HAP-1 (cell line): ENCODE measurements at regions not wholly inside any gene's neighbourhood (a gene's known extent, or its start where the extent isn't known, plus 50 kb on each side); places are given as distances from the start of the nearest gene placed in this dataset.
A peak's percentile ranks its signal among the peaks of the same experiment; 100 is the strongest.

Experiments used
- DNase-seq, 2 experiments: peaks; one replicate each; pipeline ENCODE4 v3.0.0-alpha.2; 2016 to 2020; ENCODE audit warnings: low spot score in 2 of 2
- H3K27me3 ChIP-seq: fragments of 250-450 bp; sonication (Bioruptor Pico); 2 replicates; pipeline ENCODE4 v1.5.1; 2020; ENCODE audit warnings: low read depth, mild to moderate bottlenecking, moderate library complexity
- H3K36me3 ChIP-seq: fragments of 250-450 bp; sonication (Bioruptor Pico); replicated peaks from 2 replicates; pipeline ENCODE4 v1.5.1; 2020; ENCODE audit warnings: mild to moderate bottlenecking
- H3K4me1 ChIP-seq: fragments of 250-450 bp; sonication (Bioruptor Pico); 2 replicates; pipeline ENCODE4 v1.5.1; 2020; ENCODE audit warnings: mild to moderate bottlenecking
- H3K4me3 ChIP-seq: fragments of 250-450 bp; sonication (Bioruptor Pico); 2 replicates; pipeline ENCODE4 v1.5.1; 2020; ENCODE audit warnings: mild to moderate bottlenecking, moderate library complexity
- H3K9me3 ChIP-seq: fragments of 250-450 bp; sonication (Bioruptor Pico); 2 replicates; pipeline ENCODE4 v1.5.1; 2020; ENCODE audit warnings: mild to moderate bottlenecking, moderate library complexity
- in situ Hi-C: fragments of 300-500 bp; cut with MboI; formaldehyde crosslinking; loops from 3 replicates; pipeline ENCODE4 v1.14.3; 2020; ENCODE audit warnings: low sequenced_read_pairs, inconsistent platforms, mixed read lengths

DNA sequence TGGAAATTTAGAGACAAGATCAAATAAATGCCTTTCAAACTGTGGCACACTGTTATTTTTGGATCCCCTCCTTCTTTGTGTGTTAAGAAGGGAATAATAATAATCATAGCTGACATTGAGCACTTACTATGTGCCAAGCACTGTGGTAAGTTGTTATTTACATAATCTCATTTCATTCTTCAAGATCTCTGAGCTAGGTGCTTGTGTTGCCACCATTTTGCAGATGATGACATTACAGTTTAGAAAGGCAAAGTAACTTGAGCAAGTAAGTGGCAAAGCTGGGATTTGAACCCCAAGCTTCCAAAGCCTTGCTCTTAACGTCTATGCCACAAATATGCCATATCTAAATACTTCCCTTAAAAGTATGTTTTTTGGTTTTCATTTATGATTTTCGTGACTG, 121.8 kb upstream of the TMEM161B start:
- Histone ChIP-seq H3K4me1 (peaks cover 71% of the 10 kb centered on the region), H3K27me3 (no peaks in the 10 kb centered on the region), H3K36me3 (no peaks in the 10 kb centered on the region), H3K4me3 (no peak overlapping the region), H3K9me3 (no peaks in the 10 kb centered on the region)
- in situ Hi-C loops: no loop called here
- no peak for DNase-seq

- Histone ChIP-seq H3K36me3 (no peaks in the 10 kb centered on the region), H3K27me3 (no peaks in the 10 kb centered on the region), H3K9me3 (no peaks in the 10 kb centered on the region), H3K4me3 (no peak overlapping the region), H3K4me1 (peaks cover 67% of the 10 kb centered on the region)
- peak; percentile 68 to 92 for DNase-seq
- in situ Hi-C loops: no loop called here
Measured at GRCh38 chr5:88390096-88390441, 121.4 kb upstream of the TMEM161B start.

DNA sequence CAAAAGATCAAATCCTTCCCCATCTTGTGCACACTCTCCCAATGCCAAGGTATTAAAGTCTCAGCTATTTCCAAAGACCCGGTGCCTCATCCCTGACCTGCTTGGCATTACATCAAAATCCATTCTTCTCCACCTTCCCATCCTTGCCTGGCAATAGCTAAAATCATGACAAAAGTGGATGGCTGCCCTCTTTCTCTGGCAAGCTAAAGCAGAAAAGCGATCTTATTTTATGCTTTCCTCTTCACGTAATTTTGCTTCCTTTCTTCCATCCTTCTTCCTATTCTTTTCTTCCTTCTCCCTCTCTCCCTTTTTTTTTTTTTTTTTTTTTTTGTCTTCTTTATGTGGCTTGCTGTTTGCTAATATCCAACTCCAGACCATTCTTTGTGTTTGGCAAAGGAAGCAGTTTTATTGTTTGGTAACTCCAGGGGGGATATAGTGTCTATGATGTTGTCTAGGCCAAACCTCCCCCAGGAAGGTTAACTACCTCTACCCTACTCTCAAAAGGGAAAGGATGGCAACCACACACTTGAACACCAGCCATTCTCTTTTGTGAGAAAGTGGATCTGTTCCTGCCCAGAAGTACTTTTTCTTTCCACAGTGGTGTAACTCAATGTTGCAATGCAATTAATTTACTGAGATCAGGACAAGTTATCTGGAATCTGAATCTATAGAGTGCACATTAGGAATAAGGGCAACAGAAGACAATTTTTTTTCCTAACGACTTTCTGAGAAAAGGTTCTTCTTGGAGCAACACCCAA, 120.9 kb upstream of the TMEM161B start:
- Histone ChIP-seq H3K9me3 (no peaks in the 10 kb centered on the region), H3K27me3 (no peaks in the 10 kb centered on the region), H3K4me1 (peaks cover 61% of the 10 kb centered on the region), H3K36me3 (no peaks in the 10 kb centered on the region), H3K4me3 (no peak overlapping the region)
- in situ Hi-C loops: no loop called here
- DNase-seq: peak in 1 of 2 experiments; percentile 12

DNA sequence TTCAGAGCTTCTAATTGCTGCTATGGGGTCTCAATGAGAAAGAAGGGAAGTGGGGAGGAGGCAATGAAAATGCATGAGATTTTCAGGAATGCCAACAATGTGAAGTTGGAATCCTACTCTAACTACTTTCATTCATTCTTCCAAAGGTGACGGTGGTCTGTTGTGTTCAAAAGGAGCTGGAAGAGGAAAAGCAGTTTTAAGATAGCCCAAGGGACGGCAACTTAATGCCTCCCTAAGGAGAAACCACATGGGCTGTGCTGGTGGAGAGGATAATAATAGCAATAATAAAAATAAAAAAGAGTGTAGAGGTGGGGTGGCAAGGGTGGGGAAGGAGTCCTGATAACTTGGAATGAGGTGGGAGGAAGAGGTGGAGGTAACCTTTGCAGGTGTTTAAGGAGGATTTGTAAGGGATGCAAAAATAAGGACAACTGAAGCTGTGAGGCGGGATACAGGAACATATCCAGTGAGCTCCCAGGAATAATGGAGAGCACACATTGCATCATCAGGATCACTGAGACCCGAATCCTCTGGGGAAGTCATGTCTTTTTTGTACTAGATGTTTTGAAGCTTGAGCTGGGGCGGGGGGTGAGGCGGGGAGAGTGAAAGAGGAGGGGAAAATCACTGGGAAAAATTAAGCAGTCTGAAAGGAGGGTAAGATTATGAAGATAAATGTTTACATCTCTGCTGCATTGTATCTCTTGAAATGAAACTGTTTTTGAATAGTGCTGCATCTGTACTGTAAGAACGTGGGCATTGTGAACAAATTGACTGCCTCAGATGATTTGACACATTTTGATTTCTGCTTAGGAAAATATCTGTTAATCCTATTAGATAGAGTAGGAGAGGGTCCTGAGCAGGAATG, 120.1 kb upstream of the TMEM161B start:
- peak; percentile 73 to 90 for DNase-seq
- Histone ChIP-seq H3K9me3 (no peaks in the 10 kb centered on the region), H3K4me1 (peaks cover 56% of the 10 kb centered on the region), H3K27me3 (no peaks in the 10 kb centered on the region), H3K36me3 (no peaks in the 10 kb centered on the region), H3K4me3 (no peak overlapping the region)
- in situ Hi-C loops: no loop called here

GRCh38 chr5:88384886-88385285, 116.2 kb upstream of the TMEM161B start:
- Histone ChIP-seq H3K9me3 (peaks cover 4% of the 10 kb centered on the region; the same call in 1 of the 2 replicates), H3K27me3 (no peaks in the 10 kb centered on the region)
- in situ Hi-C loops: no loop called here

DNA sequence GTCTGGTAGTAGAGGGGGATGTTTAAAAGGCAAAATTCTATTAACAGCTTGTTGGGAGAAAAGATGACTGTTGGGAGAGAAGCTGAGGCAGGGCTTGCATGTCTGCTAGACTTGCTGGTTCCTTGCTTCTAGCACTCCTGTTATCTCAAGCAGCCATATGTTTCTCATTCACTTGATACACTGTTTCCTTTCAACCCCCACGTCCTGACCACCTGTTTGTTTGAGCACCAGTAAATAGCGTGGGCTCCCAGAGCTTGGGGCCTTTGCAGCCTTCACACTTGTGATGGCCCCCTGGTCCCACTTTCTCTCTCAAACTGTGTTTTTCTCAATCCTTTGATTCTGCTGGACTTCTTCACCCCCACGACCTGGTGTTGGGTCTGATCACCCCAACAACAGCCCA, 111.7 kb upstream of the TMEM161B start:
- Histone ChIP-seq H3K4me1 (no peaks in the 10 kb centered on the region; the same call in 1 of the 2 replicates), H3K36me3 (no peaks in the 10 kb centered on the region), H3K9me3 (peaks cover 4% of the 10 kb centered on the region; the same call in 1 of the 2 replicates), H3K4me3 (no peak overlapping the region), H3K27me3 (no peaks in the 10 kb centered on the region)
- no peak for DNase-seq
- in situ Hi-C loops: no loop called here

More at GRCh38 chr5:88384886-88385285, 116.2 kb upstream of the TMEM161B start:
- H3K4me3 ChIP-seq: no peak overlapping the region
- peaks cover 19% of the 10 kb centered on the region for H3K4me1 ChIP-seq
- DNase-seq: no peak
- no peaks in the 10 kb centered on the region for H3K36me3 ChIP-seq

- no peaks in the 10 kb centered on the region for H3K27me3 ChIP-seq
- H3K4me3 ChIP-seq: no peak overlapping the region
- H3K36me3 ChIP-seq: no peaks in the 10 kb centered on the region
- DNase-seq: no peak
- no peaks in the 10 kb centered on the region; the same call in 1 of the 2 replicates for H3K4me1 ChIP-seq
- in situ Hi-C loops: no loop called here
- H3K9me3 ChIP-seq: peaks cover 4% of the 10 kb centered on the region; the same call in 1 of the 2 replicates
Measured at GRCh38 chr5:88377705-88378656, 109.3 kb upstream of the TMEM161B start.

DNA sequence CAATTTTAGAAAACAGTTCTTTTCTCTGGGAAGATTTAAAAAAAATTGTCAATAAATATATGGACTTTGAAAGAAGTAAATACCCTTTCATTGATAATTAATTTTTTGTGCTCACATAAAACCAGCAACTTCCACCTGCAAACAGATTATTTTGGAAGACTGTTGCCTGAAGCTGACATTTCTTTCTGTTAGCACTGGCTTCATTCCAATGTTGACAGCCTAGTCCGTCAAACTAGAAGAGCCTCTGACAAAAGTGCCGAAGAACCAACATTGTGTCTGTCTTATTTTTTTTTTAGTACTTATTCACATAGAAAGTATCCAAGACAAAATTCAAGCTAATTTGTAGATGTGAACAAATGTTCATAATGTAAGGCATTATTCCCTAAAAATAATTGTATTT, 108.6 kb upstream of the TMEM161B start:
- no peak overlapping the region for H3K4me3 ChIP-seq
- no peak for DNase-seq
- no peaks in the 10 kb centered on the region for H3K36me3 ChIP-seq
- no peaks in the 10 kb centered on the region for H3K27me3 ChIP-seq
- in situ Hi-C loops: no loop called here
- no peaks in the 10 kb centered on the region; the same call in 1 of the 2 replicates for H3K4me1 ChIP-seq
- peaks cover 1% of the 10 kb centered on the region; the same call in 1 of the 2 replicates for H3K9me3 ChIP-seq

DNA sequence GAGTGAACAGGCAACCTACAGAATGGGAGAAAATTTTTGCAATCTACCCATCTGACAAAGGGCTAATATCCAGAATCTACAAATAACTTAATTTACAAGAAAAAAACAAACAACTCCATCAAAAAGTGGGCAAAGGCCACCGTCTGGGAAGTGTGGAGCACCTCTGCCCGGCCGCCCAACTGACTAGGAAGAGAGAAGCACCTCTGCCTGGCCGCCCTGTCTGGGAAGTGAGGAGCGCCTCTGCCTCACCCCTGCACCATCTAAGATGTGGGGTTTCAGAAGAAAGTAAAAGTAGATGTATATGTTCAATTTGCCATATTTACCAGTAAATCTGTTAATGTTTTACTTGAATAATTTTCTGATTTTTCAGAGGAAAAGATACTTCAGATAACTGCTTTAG, 108.1 kb upstream of the TMEM161B start:
- Histone ChIP-seq H3K4me3 (no peak overlapping the region), H3K27me3 (no peaks in the 10 kb centered on the region), H3K4me1 (no peaks in the 10 kb centered on the region; the same call in 1 of the 2 replicates), H3K36me3 (no peaks in the 10 kb centered on the region), H3K9me3 (no peaks in the 10 kb centered on the region; the same call in 1 of the 2 replicates)
- in situ Hi-C loops: no loop called here
- DNase-seq: no peak

DNA sequence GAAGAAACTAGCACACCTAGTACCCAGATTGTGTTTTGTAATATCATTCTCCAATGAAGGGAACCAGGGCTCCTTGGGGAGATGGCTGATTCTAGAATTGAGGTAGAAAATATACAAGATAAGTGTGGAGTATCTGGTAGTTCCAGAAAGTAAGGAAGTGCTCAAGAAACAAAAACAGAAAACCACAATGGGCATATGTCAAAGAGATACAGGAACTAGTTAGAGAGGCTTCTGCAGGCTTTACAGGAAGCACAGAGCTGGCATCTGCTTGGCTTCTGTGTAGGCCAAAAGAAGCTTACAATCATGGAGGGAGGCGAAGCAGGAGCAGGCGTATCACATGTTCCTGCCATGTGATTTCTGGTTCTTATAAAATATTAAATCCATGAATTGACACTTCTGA, 105.7 kb upstream of the TMEM161B start:
- in situ Hi-C loops: no loop called here

GRCh38 chr5:88370824-88371223, 102.2 kb upstream of the TMEM161B start:
- Histone ChIP-seq H3K27me3 (no peaks in the 10 kb centered on the region), H3K9me3 (no peaks in the 10 kb centered on the region), H3K4me3 (no peak overlapping the region), H3K36me3 (no peaks in the 10 kb centered on the region), H3K4me1 (peaks cover 4% of the 10 kb centered on the region)
- in situ Hi-C loops: no loop called here
- DNase-seq: no peak

More for the DNA sequence above, 105.7 kb upstream of the TMEM161B start:
- Histone ChIP-seq H3K4me1 (no peaks in the 10 kb centered on the region), H3K4me3 (no peak overlapping the region), H3K36me3 (no peaks in the 10 kb centered on the region), H3K9me3 (no peaks in the 10 kb centered on the region), H3K27me3 (no peaks in the 10 kb centered on the region)
- no peak for DNase-seq

DNA sequence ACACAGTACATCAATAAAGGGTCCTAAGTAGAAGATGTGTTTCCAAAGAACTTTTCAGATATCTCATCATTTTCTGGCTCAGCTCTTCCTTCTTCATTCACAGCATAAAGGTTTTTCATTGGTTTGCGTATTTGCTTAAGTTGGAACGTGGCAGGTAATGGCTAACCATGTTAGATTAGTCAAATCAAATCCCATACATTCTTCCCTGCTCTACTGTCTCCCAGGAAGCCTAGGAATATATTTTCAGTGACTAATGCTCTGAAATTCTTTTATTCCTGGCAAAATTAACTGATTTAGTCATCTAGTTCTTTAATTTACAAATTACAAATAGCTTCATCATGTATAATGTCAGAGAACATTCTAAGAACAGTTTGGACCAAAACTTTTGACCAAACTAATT, 99.6 kb upstream of the TMEM161B start:
- Histone ChIP-seq H3K27me3 (no peaks in the 10 kb centered on the region), H3K9me3 (no peaks in the 10 kb centered on the region), H3K4me3 (no peak overlapping the region), H3K36me3 (no peaks in the 10 kb centered on the region), H3K4me1 (peaks cover 16% of the 10 kb centered on the region)
- in situ Hi-C loops: no loop called here
- DNase-seq: no peak

- peak in 1 of 2 experiments; percentile 42 for DNase-seq
- Histone ChIP-seq H3K4me3 (no peak overlapping the region), H3K27me3 (no peaks in the 10 kb centered on the region), H3K4me1 (peaks cover 16% of the 10 kb centered on the region), H3K9me3 (no peaks in the 10 kb centered on the region), H3K36me3 (no peaks in the 10 kb centered on the region)
- in situ Hi-C loops: no loop called here
Measured at GRCh38 chr5:88364991-88365390, 96.3 kb upstream of the TMEM161B start.
